GM06990 (cell line): ENCODE measurements at regions not wholly inside any gene's neighbourhood (a gene's known extent, or its start where the extent isn't known, plus 50 kb on each side); places are given as distances from the start of the nearest gene placed in this dataset.

Experiments
- DNase-seq: peaks from one replicate; pipeline ENCODE4 v3.0.0-alpha.2; 2011; ENCODE audit not compliant: insufficient read length; ENCODE audit errors: extremely low read depth
- H3K27me3 ChIP-seq: replicated peaks from 2 replicates; pipeline ENCODE4 v1.6.0; 2011; ENCODE audit warnings: low read length; ENCODE audit not compliant: control insufficient read depth, insufficient read depth
- H3K36me3 ChIP-seq: 2 replicates; pipeline ENCODE4 v1.5.1; 2011; ENCODE audit warnings: low read length; ENCODE audit not compliant: control insufficient read depth, insufficient read depth
- H3K4me3 ChIP-seq: replicated peaks from 2 replicates; pipeline ENCODE4 v1.5.1; 2011; ENCODE audit warnings: low read depth, mild to moderate bottlenecking, control low read depth, low read length
- TF ChIP-seq, protein P1 (sequence below): IDR thresholded peaks from 2 replicates; pipeline ENCODE4 v1.5.1; 2011; ENCODE audit warnings: low read length, control low read depth, mild to moderate bottlenecking, inconsistent platforms; ENCODE audit not compliant: insufficient read depth, poor library complexity, severe bottlenecking

- no peak for DNase-seq
Observed at GRCh38 chr5:179497636-179498340, 52.6 kb upstream of the RUFY1 start.

DNA sequence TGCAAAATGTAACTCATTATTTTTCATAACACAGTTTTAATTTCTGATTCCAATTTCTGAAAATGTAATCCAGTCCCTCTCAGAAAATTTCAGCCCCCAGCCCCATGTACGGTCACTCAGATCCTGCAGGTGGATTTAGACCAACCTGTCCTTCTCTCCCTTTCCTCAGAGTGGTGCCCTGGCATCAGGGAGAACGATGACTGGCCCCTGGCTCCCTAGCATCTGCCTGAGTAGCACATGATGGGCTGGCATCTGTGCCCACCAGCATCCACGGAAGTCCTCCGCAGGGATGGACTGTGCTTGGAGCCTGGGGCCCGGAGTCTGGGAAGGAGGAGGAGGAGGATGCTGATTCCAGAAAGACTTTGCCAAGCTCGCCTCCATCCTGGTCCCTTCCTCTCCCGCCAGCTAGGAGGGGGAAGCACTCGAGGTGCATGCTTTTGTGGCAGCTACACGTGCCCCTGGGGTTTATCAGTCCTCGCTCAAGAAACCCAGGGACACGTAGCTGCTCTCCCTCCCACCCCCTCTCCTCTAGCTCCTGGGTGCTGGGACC, 54.4 kb upstream of the RUFY1 start:
- DNase-seq: no peak
- H3K27me3 ChIP-seq: no peaks in the 10 kb centered on the region
- TF ChIP-seq, protein P1, sequence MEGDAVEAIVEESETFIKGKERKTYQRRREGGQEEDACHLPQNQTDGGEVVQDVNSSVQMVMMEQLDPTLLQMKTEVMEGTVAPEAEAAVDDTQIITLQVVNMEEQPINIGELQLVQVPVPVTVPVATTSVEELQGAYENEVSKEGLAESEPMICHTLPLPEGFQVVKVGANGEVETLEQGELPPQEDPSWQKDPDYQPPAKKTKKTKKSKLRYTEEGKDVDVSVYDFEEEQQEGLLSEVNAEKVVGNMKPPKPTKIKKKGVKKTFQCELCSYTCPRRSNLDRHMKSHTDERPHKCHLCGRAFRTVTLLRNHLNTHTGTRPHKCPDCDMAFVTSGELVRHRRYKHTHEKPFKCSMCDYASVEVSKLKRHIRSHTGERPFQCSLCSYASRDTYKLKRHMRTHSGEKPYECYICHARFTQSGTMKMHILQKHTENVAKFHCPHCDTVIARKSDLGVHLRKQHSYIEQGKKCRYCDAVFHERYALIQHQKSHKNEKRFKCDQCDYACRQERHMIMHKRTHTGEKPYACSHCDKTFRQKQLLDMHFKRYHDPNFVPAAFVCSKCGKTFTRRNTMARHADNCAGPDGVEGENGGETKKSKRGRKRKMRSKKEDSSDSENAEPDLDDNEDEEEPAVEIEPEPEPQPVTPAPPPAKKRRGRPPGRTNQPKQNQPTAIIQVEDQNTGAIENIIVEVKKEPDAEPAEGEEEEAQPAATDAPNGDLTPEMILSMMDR: peak; percentile 20
- no peak overlapping the region for H3K4me3 ChIP-seq
- no peaks in the 10 kb centered on the region for H3K36me3 ChIP-seq

More at GRCh38 chr5:179497636-179498340, 52.6 kb upstream of the RUFY1 start:
- Histone ChIP-seq H3K4me3 (no peak overlapping the region), H3K27me3 (no peaks in the 10 kb centered on the region), H3K36me3 (no peaks in the 10 kb centered on the region)
- TF ChIP-seq, protein P1: no peak

- Histone ChIP-seq H3K4me3 (no peak overlapping the region), H3K36me3 (no peaks in the 10 kb centered on the region), H3K27me3 (no peaks in the 10 kb centered on the region)
- no peak for DNase-seq
- TF ChIP-seq, protein P1: no peak
Observed at GRCh38 chr5:179494774-179495526, 55.4 kb upstream of the RUFY1 start.

- Histone ChIP-seq H3K4me3 (no peak overlapping the region), H3K36me3 (no peaks in the 10 kb centered on the region), H3K27me3 (no peaks in the 10 kb centered on the region)
- no peak for DNase-seq
- TF ChIP-seq, protein P1: no peak
Observed at GRCh38 chr5:179488975-179489374, 61.4 kb upstream of the RUFY1 start.

- Histone ChIP-seq H3K36me3 (no peaks in the 10 kb centered on the region), H3K27me3 (no peaks in the 10 kb centered on the region), H3K4me3 (no peak overlapping the region)
- DNase-seq: no peak
- TF ChIP-seq, protein P1: no peak
Observed at GRCh38 chr5:179488491-179488890, 61.9 kb upstream of the RUFY1 start.
